OCI-LY1 (cell line): ENCODE measurements at regions not wholly inside any gene's neighbourhood (a gene's known extent, or its start where the extent isn't known, plus 50 kb on each side); places are given as distances from the start of the nearest gene placed in this dataset.

Experiments
- EZH2 ChIP-seq: fragments of 200-600 bp; sonication (generic), shearing (Covaris generic); IDR thresholded peaks from 2 replicates; pipeline ENCODE4 v1.8.0; 2017; ENCODE audit warnings: borderline replicate concordance, mixed run types, mild to moderate bottlenecking, antibody characterized with exemption, low read length, moderate library complexity, mixed read lengths
- TF ChIP-seq, protein P1 (sequence below): fragments of 200-600 bp; sonication (generic), shearing (Covaris generic); IDR thresholded peaks from 2 replicates; pipeline ENCODE4 v1.5.1; 2017; ENCODE audit warnings: mild to moderate bottlenecking, antibody characterized with exemption, low read length, moderate library complexity, mixed read lengths

DNA sequence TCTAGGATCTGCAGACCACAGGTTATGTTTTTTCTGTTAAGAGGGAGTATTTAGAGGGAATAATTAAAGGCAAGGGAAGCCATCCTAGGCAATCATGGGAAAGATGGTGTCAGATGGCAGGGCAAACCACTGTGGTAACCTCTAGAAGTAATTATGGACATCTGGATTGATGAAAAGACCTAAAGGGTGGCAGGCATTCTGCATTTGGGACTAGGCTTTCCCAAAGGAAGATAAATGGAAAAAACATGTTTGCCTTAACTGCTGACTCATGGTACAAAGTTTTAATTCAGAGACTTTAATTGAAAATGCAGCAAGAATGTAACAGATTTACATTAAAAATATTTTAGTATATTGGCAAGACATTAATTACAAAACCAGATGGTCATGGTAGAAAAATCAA, 88.1 kb downstream of the TMEM30B start:
- TF ChIP-seq, protein P1, sequence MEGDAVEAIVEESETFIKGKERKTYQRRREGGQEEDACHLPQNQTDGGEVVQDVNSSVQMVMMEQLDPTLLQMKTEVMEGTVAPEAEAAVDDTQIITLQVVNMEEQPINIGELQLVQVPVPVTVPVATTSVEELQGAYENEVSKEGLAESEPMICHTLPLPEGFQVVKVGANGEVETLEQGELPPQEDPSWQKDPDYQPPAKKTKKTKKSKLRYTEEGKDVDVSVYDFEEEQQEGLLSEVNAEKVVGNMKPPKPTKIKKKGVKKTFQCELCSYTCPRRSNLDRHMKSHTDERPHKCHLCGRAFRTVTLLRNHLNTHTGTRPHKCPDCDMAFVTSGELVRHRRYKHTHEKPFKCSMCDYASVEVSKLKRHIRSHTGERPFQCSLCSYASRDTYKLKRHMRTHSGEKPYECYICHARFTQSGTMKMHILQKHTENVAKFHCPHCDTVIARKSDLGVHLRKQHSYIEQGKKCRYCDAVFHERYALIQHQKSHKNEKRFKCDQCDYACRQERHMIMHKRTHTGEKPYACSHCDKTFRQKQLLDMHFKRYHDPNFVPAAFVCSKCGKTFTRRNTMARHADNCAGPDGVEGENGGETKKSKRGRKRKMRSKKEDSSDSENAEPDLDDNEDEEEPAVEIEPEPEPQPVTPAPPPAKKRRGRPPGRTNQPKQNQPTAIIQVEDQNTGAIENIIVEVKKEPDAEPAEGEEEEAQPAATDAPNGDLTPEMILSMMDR: no peak
- no peak for TF ChIP-seq EZH2
